HG03196 (cell line): ENCODE measurements at regions not wholly inside any gene's neighbourhood (a gene's known extent, or its start where the extent isn't known, plus 50 kb on each side); places are given as distances from the start of the nearest gene placed in this dataset.

Experiments used
- ATAC-seq: cut with Tn5 transposase; IDR thresholded peaks from one replicate; pipeline ENCODE4 v1.9.1; 2021; ENCODE audit not compliant: unreplicated experiment

DNA sequence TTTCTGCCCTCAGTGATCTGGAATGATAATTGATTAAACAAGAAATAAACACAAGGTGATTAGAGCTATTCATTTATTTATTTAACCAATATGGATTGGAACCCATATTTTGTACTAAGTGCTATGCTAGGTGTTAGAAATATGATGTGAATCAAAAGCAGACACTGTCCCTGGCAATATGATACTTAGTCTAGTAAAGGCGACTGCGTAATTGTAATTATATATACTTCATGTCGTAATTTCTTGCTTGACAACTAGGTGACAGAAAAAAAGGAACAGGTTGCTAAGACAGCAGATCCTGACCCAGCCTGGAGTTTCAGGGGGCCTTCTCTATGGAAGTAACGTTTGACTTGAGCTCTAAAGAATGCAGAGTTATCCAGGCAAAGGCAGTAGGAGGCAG is 236.5 kb upstream of the F9 start:
- no peak for ATAC-seq

DNA sequence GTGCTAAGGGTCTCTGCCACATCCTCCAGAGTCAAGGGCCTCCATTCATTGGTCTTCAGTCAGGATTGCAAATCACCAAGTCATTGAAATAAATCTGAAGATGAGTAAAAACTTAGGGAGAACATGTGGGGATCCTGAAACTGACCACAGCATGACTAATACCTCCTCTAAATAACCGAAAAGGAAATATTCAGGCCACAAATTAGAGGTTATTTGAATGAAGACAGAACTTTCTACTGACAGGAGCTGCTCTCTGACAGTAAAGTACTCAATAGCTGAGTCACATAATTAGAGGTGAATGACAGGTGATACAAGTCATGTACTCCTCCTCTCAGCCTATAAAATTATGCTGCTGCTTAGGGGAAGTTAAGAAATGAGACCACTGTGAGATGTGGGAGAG is 240.2 kb upstream of the F9 start:
- ATAC-seq: no peak

DNA sequence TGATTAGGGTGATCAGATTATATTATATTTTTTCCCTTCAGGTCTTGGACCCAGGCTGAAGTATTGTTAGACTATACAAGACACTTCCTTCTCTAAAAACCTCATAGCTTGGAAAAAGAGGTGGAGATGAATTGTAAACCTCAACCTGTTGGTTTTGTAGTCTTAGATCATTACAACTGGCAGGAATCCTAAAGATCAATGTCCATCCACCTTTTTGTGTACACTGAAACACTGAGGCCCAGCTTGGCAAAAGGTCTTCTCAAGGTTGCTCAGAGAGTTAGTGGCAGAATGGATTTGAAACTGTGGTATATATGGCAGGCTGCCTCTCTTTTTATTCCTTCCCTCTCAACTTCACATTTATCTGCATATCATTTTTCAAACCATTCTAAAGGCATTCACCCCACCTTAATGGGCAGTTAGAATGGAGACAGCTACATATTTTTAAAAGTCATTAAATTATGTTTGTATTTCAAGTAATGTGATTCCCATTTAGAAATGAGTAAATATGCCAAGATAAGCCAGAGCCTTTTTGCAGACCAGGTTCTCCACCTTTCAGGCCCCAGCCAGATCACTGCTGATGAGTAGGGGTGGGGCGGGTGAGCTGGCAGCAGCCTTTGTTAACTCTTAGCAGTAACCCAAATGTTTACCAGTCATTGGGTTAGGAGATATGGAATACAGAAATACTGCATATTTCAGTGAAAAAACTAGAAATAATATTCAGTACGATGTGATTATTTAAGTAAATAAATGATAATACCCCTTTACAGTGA is 243.2 kb upstream of the F9 start:
- ATAC-seq: no peak

DNA sequence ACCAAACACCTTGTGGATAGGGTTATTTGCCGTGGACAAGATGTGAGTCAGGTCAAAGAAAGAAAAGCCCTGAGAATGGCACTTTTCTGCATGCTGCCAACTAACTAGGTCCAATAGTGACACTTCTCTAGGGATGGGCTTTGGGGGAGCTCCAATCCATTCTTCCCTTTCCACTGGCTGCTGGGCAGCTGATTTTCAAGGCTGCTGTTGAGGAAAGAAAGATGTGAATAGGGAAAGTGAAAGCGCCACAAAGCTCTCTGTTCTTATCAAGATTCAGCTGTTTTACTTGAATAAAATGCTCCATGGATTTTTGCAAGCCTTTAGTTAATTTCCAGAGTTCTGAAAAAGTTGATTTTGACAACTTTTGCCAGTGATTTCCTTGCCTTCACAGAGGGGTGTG is 244.2 kb upstream of the F9 start:
- ATAC-seq: no peak

DNA sequence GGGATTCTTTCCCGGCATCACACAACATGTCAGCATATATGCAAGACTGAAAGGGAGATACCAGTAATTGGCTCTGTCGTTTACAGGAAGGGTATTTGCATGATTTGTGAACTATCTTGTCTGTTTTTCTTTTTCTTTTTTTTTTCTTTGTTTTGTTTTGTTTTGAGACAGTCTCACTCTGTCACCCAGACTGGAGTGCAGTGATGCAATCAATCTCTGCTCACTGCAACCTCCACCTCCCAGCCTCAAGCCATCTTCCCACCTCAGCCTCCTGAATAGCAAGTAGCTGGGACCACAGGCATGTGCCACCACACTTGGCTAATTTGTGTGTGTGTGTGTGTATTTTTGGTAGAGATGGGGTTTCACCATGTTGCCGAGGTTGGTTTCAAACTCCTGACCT is 262.7 kb upstream of the F9 start:
- no peak for ATAC-seq

DNA sequence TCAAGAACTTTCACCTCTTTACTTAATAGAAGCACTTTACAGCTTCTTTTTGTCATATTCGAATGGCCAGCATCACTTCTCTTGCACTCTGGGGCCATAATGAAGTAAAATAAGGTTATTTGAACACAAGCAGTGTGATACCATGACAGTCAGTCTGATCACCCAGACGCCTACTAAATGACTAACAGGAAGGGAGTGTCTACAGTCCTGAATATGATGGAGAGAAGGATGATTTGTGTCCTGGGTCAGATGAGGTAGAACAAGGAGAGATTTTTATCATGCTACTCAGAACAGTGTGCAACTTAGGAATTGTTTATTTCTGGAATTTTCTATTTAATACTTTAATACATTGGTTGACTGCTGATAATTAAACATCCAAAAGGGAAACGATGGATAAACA is 284.2 kb upstream of the F9 start:
- no peak for ATAC-seq

DNA sequence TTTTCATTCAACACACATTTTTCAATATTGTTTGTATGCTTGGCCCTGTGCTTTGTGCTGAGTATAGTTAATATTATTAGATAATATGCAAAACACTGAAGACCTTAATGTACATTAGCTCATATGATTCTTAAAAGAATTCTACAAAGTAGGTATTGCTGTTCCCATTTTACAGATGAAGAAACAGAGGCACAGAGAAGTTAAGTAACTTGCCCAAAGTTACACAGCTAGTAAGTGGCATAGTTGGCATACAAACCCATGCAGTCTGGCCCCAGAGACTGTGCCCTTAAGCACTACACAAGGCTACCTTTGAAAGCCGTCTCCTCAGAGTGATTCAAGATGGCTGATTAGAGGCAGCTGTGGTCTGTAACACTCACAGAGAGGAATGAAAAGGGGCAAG is 293.4 kb upstream of the F9 start:
- no peak for ATAC-seq

DNA sequence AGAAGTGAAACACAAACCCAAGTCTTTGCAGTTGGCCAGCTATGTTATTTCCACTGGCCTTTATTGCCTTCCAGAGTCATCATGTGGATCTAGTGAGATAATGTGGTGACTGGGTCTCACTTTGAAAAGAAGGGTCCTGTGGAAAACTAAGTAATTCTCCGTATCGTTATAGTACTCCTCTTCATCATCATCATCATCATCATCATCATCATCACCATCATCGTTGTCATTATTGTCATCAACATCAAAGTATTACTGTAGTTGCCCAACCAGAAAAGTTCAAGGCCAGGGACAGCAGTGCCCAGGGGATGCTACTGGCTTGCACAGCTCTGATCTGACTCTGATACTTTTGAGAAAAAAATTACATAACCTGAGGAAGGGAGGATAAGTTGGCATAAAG is 295.6 kb upstream of the F9 start:
- no peak for ATAC-seq

GRCh38 chrX:139224953-139225665 is 305.4 kb upstream of the F9 start:
- ATAC-seq: no peak

DNA sequence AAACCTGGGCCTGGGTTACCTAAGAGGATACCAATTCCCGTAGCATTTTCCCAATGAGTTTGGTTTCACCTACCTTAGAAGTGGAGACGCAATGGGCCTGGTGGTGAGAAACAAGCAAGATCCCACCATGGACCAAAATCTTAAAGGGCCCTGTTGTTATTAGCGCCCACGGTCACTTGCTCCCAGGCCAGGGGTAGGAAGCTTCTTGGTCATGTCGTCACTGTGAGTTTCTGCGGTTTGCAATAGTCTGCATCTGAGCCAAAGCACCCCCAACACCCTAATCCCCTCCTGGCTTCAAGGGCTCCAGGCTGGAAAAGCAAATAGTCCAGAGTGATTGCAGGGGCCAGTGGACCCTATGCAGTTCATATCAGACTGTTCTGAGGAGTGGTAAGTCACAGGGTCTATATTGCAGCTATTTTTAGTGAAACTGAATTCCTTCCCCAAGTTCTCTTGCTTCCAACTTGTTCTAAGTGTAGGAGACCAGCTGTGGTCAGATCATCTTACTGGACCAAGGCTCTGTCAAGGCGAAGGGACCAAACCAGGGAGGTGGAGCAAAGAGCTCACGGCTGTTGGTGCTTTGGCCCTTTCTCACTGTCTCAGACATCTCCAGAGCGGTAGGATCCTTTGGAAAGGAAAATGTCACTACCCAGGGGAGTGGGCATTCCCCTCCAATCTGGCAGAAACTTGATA is 307.9 kb upstream of the F9 start:
- ATAC-seq: no peak

DNA sequence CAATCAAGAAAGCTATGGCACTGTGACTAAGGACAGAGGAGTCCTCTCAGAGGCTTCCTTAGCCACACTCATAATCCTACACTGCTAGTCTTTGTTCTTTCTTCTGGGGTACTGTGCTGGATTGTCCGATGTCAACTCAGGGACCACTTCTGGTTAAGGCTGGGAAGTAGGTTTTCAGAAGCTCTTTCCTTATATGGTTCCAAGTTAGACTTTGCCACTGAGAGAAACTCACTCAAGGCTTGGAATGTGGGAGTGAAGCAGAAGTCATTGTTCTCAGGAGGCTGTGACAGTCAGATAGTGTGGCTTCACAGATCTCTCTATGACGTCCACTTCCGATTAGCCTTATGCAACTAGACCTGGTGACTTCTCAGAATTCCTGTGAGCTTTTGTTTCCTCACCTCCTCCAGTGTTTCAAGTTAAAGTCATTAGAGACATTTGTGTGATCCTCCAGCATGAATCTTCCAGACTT is 317.3 kb upstream of the F9 start:
- no peak for ATAC-seq

DNA sequence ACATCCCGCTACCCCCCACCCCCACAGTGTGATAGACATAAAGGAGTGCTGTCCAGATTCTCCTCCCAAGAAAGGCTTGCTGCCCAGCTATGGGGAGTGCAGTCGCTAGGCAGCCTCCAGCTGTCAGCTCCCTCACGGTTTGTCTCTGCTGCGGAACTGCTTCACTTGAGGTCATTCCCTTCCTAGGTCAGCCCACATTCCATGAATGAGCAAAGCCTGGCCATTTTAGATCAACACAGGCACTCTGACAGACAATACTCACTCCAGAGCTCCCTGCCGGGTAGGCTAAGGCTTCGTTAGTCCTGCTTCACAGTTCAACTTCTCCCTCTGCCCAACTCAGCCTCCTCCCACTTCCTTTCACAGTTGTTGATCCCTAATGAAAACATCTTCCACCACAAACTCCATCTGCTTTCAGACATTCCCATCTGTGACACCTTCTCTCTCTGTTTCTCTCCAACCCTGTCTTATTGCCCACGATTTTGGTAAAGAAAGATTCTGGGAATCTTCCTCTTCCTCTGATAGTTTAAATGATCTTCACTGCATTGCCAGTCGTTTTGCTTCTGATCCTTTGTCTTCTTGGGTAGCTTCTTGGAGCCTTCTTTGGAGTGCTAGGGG is 318.9 kb upstream of the F9 start:
- no peak for ATAC-seq

DNA sequence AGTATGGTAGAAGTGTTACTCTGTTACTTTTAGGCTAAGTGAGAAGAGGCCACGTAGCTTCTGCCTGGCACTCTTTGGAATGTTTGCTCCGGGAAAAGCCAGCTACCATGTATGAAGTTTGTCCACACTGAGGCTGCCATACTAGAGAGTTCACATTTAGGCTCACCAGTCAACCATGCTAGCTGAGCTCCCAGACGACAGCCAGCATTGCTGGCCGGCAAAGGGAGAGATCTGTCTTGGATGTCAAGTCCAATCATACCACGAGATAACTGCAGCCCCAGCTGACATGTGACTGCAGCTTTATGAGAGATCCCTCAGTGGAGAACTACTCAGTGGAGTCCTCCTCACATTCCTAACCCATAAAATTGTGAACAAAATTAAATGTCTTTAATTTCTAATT is 321.2 kb upstream of the F9 start:
- ATAC-seq: no peak

- ATAC-seq: no peak
Observed at GRCh38 chrX:139207655-139208054, 322.9 kb upstream of the F9 start.

- ATAC-seq: no peak
Observed at GRCh38 chrX:139206914-139207313, 323.6 kb upstream of the F9 start.

DNA sequence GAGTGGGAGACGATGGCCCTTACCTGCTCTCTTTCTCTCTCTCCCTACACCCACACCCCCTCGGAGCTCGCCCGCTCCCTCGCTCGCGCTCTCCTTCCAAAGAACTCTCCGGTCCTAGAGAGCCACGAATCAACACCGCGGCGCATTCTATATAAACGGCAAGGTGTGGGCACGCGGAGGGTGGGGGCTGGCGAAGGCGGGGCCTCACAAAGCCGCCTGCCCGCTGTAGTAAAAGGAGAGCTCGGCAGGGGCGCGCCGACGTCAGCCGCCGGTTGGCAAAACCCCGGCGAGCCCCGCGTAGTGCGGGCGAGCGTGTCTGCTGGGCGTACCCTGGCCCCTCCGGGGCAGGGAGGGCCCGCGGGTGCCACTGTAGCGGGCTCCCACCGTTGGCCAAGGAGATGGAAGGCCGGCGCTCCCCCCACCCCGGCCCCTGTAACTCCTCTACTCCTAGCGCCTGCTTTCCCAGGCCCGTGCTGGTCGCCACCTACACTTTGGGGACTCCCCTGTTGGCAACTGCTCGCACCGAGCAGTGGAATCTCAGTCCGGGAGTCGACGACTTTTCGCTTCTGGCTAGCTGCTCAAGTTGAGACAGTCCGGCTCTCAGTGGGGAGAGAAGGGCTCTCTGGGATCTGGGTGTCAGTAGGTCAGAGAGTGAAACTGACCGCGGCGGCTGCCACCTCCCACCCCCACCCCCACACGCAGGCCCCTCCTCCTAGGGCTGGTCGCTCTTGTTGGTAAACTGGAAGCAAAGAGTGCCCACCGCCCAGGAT is 325.5 kb upstream of the F9 start:
- ATAC-seq: no peak

- ATAC-seq: no peak
Observed at GRCh38 chrX:139204571-139204897, 326.0 kb upstream of the F9 start.

- no peak for ATAC-seq
Observed at GRCh38 chrX:139203651-139204570, 326.6 kb upstream of the F9 start.

- ATAC-seq: no peak
Observed at GRCh38 chrX:139202742-139203420, 327.7 kb upstream of the F9 start.
